ENCODE measurements at regions not wholly inside any gene's neighbourhood (a gene's known extent, or its start where the extent isn't known, plus 50 kb on each side); places are given as distances from the start of the nearest gene placed in this dataset.

DNA sequence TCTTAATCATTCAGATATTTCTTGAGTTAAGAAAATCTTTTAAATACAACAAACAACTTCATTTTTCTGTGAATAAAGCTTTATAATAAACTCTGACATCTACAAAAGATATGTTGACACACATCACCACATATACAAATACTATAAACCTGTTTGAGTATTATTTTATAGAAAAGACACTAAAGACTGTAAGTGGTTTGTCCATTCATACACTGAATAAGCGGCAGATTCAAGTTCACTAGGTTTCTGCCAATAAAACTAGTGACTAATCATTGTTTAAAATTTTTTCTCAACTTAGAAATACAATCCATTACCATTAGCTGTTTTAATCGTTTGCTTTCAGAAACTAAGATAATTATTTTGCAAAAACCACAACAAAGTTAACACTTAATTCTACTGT lies 1900.0 kb downstream of the C4orf33 start:
- TF ChIP-seq, protein P1, sequence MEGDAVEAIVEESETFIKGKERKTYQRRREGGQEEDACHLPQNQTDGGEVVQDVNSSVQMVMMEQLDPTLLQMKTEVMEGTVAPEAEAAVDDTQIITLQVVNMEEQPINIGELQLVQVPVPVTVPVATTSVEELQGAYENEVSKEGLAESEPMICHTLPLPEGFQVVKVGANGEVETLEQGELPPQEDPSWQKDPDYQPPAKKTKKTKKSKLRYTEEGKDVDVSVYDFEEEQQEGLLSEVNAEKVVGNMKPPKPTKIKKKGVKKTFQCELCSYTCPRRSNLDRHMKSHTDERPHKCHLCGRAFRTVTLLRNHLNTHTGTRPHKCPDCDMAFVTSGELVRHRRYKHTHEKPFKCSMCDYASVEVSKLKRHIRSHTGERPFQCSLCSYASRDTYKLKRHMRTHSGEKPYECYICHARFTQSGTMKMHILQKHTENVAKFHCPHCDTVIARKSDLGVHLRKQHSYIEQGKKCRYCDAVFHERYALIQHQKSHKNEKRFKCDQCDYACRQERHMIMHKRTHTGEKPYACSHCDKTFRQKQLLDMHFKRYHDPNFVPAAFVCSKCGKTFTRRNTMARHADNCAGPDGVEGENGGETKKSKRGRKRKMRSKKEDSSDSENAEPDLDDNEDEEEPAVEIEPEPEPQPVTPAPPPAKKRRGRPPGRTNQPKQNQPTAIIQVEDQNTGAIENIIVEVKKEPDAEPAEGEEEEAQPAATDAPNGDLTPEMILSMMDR (IDR thresholded peaks at IDR 0.05): no peak
- TF ChIP-seq POLR2AphosphoS5 (IDR thresholded peaks at IDR 0.05; ENCODE audit: insufficient read depth in 1 of 2, low read depth in 1 of 2): no peak
- TF ChIP-seq POLR2A (IDR thresholded peaks at IDR 0.05): no peak

Data from vagina (tissue), 2 donors.